Endothelial cell of umbilical vein (primary cell): ENCODE measurements at regions not wholly inside any gene's neighbourhood (a gene's known extent, or its start where the extent isn't known, plus 50 kb on each side); places are given as distances from the start of the nearest gene placed in this dataset.

Experiments used
- POLR2A ChIP-seq: IDR thresholded peaks from 2 replicates; pipeline ENCODE4 v1.6.1; 2012; ENCODE audit warnings: low read depth, mild to moderate bottlenecking, control low read depth, low read length
- TF ChIP-seq, protein P1 (sequence below), 2 donors: IDR thresholded peaks; 1 replicate in 1 of 2; 2 replicates in 1 of 2; pipeline ENCODE4 v1.5.1; 2011; ENCODE audit warnings: low read length in 2 of 2, mild to moderate bottlenecking in 2 of 2, moderate library complexity in 2 of 2, control low read depth in 1 of 2, inconsistent platforms in 1 of 2, low read depth in 1 of 2; ENCODE audit not compliant: insufficient read depth in 1 of 2; ENCODE audit errors: extremely low read depth in 1 of 2

DNA sequence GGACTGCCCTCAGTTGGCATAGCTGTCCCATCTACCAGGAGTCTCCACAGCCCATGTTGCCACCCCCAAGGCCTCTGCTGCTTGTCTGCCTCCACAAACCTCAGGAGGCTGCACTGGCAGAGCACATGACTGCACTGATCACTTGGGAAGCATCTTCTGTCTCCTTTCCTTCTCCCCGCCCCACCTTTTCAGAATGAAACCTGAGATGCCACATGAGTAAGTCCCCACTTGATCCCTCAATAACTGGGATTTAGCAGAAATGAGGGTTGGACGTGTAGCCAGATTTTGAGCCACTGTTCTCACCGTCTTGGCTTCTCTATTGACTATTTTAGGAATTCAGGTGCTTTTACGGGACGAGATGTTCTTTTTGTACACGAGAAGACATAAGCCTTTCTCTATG is 328.4 kb downstream of the CDC5L start:
- TF ChIP-seq, protein P1, sequence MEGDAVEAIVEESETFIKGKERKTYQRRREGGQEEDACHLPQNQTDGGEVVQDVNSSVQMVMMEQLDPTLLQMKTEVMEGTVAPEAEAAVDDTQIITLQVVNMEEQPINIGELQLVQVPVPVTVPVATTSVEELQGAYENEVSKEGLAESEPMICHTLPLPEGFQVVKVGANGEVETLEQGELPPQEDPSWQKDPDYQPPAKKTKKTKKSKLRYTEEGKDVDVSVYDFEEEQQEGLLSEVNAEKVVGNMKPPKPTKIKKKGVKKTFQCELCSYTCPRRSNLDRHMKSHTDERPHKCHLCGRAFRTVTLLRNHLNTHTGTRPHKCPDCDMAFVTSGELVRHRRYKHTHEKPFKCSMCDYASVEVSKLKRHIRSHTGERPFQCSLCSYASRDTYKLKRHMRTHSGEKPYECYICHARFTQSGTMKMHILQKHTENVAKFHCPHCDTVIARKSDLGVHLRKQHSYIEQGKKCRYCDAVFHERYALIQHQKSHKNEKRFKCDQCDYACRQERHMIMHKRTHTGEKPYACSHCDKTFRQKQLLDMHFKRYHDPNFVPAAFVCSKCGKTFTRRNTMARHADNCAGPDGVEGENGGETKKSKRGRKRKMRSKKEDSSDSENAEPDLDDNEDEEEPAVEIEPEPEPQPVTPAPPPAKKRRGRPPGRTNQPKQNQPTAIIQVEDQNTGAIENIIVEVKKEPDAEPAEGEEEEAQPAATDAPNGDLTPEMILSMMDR (IDR thresholded peaks at IDR 0.05; ENCODE audit: extremely low read depth in 1 of 2, insufficient read depth in 1 of 2, low read depth in 1 of 2, low read length in 2 of 2), result no peak
- no peak for TF ChIP-seq POLR2A
